ENCODE measurements at regions not wholly inside any gene's neighbourhood (a gene's known extent, or its start where the extent isn't known, plus 50 kb on each side); places are given as distances from the start of the nearest gene placed in this dataset.

DNA sequence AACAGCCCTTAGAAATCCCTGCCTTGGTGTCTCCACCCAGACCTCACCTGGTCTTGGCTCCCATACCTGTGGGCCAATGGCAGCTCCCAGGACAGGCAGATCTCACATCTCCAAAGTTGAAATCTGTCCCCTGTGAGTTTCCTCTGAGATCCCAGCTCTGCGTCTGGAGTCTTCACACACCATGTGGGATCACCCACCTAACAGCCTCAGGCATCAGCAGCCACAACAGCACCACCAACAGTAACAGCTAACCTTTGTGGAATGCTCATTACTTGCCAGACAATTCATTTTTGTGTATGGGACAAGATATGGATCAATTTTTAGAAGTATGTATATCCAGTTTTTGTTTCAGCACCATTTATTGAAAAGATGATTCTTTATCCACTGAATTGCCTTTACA lies 523.2 kb downstream of the MATN1 start:
- TF ChIP-seq POLR2A (IDR thresholded peaks at IDR 0.05; ENCODE audit: low read depth, low read length), result no peak
- no peak for TF ChIP-seq POLR2AphosphoS5 (IDR thresholded peaks at IDR 0.05; ENCODE audit: low read depth, low read length)
- no peak for TF ChIP-seq TAF1 (IDR thresholded peaks at IDR 0.05; ENCODE audit: borderline replicate concordance, low read depth, low read length)
